ENCODE measurements at regions not wholly inside any gene's neighbourhood (a gene's known extent, or its start where the extent isn't known, plus 50 kb on each side); places are given as distances from the start of the nearest gene placed in this dataset.

DNA sequence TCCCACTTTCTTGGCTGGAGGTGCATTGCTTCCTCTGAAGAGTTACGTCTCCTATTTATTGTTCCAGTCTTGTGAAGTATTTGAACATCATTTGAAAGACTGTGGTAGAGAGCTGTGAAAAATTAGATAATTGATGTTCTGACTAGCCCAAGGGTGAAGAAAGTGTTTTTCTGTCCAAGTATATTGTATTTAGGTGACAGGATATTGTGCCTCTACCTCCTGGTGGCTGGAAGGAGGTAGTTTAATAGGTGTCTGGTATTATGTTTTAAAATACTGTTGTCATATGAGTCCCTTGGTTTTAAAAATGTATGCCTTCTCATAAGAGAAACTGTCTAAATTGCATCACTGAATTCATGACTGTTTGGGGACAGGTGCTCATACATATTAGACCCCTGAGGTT is 226.0 kb downstream of the SPRY1 start:
- H3K4me1 ChIP-seq (ENCODE audit: control insufficient read depth, extremely low read depth, insufficient read depth, low read length) = no peaks in the 10 kb centered on the region
- H3K27ac ChIP-seq (ENCODE audit: control insufficient read depth, insufficient read depth, low read length) = no peak overlapping the region
- H3K4me2 ChIP-seq (ENCODE audit: control insufficient read depth, extremely low read depth, insufficient read depth, low read depth, low read length) = no peak overlapping the region
- dilution Hi-C loops (cut with MboI; ENCODE audit: extremely low pct_ligation_motif_present, low sequenced_read_pairs) = no loop called here
- no peak for DNase-seq (ENCODE audit: low read depth, low spot score)
- H3K27me3 ChIP-seq (ENCODE audit: control insufficient read depth, extremely low read depth, insufficient read depth, low read length) = no peaks in the 10 kb centered on the region
- H3K36me3 ChIP-seq (ENCODE audit: control insufficient read depth in 2 of 2, extremely low read depth in 1 of 2, insufficient read depth in 2 of 2, low read length in 2 of 2) = no peaks in the 10 kb centered on the region
- no peaks in the 10 kb centered on the region for H3K9me1 ChIP-seq (ENCODE audit: control insufficient read depth, extremely low read depth, insufficient read depth, low read length)
- H3K9me3 ChIP-seq (ENCODE audit: control insufficient read depth, low read depth, low read length) = no peaks in the 10 kb centered on the region
- H2AFZ ChIP-seq (ENCODE audit: control insufficient read depth, low read length) = no peak overlapping the region
- H3K9ac ChIP-seq (ENCODE audit: control insufficient read depth, extremely low read depth, insufficient read depth, low read length) = no peak overlapping the region
- H4K20me1 ChIP-seq (ENCODE audit: control insufficient read depth, extremely low read depth, insufficient read depth, low read length) = no peaks in the 10 kb centered on the region
- no peak for FAIRE-seq
- no peaks in the 10 kb centered on the region for H3K79me2 ChIP-seq (ENCODE audit: control insufficient read depth, insufficient read depth, low read length)
- TF ChIP-seq, protein P1, sequence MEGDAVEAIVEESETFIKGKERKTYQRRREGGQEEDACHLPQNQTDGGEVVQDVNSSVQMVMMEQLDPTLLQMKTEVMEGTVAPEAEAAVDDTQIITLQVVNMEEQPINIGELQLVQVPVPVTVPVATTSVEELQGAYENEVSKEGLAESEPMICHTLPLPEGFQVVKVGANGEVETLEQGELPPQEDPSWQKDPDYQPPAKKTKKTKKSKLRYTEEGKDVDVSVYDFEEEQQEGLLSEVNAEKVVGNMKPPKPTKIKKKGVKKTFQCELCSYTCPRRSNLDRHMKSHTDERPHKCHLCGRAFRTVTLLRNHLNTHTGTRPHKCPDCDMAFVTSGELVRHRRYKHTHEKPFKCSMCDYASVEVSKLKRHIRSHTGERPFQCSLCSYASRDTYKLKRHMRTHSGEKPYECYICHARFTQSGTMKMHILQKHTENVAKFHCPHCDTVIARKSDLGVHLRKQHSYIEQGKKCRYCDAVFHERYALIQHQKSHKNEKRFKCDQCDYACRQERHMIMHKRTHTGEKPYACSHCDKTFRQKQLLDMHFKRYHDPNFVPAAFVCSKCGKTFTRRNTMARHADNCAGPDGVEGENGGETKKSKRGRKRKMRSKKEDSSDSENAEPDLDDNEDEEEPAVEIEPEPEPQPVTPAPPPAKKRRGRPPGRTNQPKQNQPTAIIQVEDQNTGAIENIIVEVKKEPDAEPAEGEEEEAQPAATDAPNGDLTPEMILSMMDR (optimal IDR thresholded peaks at IDR 0.05 in 1 of 3, IDR thresholded peaks at IDR 0.05 in 1 of 3, conservative IDR thresholded peaks at IDR 0.05 in 1 of 3; ENCODE audit: extremely low read depth in 1 of 3, insufficient read depth in 2 of 3, low read length in 3 of 3) = no peak
- TF ChIP-seq EZH2 (IDR thresholded peaks at IDR 0.05; ENCODE audit: low read length) = no peak
- no peak overlapping the region for H3K4me3 ChIP-seq (ENCODE audit: control insufficient read depth in 2 of 3, extremely low read depth in 1 of 3, insufficient read depth in 2 of 3, low read depth in 1 of 3, low read length in 3 of 3)

DNA sequence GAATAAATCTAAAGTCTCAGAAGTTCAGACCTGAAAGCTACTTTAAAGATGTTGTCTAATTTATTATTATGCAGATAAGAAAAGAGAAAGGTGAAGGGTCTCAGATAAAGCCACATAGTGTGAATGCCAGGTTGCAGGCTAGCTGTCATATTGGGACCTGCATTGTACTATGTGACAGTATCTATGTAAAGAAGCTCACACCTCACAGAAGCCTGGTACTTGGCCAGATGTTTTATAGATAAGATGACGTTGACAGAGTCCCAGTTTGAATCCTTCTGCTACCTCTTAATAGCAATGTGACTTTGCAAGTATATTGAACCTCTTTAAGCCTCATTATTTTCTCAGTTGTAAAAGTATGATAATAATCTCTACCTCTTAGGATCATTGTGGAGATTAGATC is 227.0 kb downstream of the SPRY1 start:
- no peaks in the 10 kb centered on the region for H3K9me3 ChIP-seq (ENCODE audit: control insufficient read depth, low read depth, low read length)
- DNase-seq (ENCODE audit: low read depth, low spot score) (no peak), FAIRE-seq (no peak)
- TF ChIP-seq, protein P1 (optimal IDR thresholded peaks at IDR 0.05 in 1 of 3, IDR thresholded peaks at IDR 0.05 in 1 of 3, conservative IDR thresholded peaks at IDR 0.05 in 1 of 3; ENCODE audit: extremely low read depth in 1 of 3, insufficient read depth in 2 of 3, low read length in 3 of 3) = no peak
- no peak for TF ChIP-seq EZH2 (IDR thresholded peaks at IDR 0.05; ENCODE audit: low read length)
- no peaks in the 10 kb centered on the region for H3K36me3 ChIP-seq (ENCODE audit: control insufficient read depth in 2 of 2, extremely low read depth in 1 of 2, insufficient read depth in 2 of 2, low read length in 2 of 2)
- no peaks in the 10 kb centered on the region for H3K27me3 ChIP-seq (ENCODE audit: control insufficient read depth, extremely low read depth, insufficient read depth, low read length)
- dilution Hi-C loops (cut with MboI; ENCODE audit: extremely low pct_ligation_motif_present, low sequenced_read_pairs) = no loop called here
- H3K9me1 ChIP-seq (ENCODE audit: control insufficient read depth, extremely low read depth, insufficient read depth, low read length) = no peaks in the 10 kb centered on the region
- H3K9ac ChIP-seq (ENCODE audit: control insufficient read depth, extremely low read depth, insufficient read depth, low read length) = no peak overlapping the region
- no peaks in the 10 kb centered on the region for H4K20me1 ChIP-seq (ENCODE audit: control insufficient read depth, extremely low read depth, insufficient read depth, low read length)
- no peak overlapping the region for H3K27ac ChIP-seq (ENCODE audit: control insufficient read depth, insufficient read depth, low read length)
- no peak overlapping the region for H2AFZ ChIP-seq (ENCODE audit: control insufficient read depth, low read length)
- H3K4me1 ChIP-seq (ENCODE audit: control insufficient read depth, extremely low read depth, insufficient read depth, low read length) = no peaks in the 10 kb centered on the region
- no peak overlapping the region for H3K4me2 ChIP-seq (ENCODE audit: control insufficient read depth, extremely low read depth, insufficient read depth, low read depth, low read length)
- H3K4me3 ChIP-seq (ENCODE audit: control insufficient read depth in 2 of 3, extremely low read depth in 1 of 3, insufficient read depth in 2 of 3, low read depth in 1 of 3, low read length in 3 of 3) = no peak overlapping the region
- no peaks in the 10 kb centered on the region for H3K79me2 ChIP-seq (ENCODE audit: control insufficient read depth, insufficient read depth, low read length)
